Endothelial cell of umbilical vein (primary cell): ENCODE measurements at regions not wholly inside any gene's neighbourhood (a gene's known extent, or its start where the extent isn't known, plus 50 kb on each side); places are given as distances from the start of the nearest gene placed in this dataset.

Experiments used
- GATA2 ChIP-seq: IDR thresholded peaks from 2 replicates; pipeline ENCODE4 v1.7.0; 2011; ENCODE audit warnings: low read depth, mild to moderate bottlenecking, moderate library complexity, mixed read lengths, low read length; ENCODE audit not compliant: insufficient read length, insufficient read depth
- JUN ChIP-seq: IDR thresholded peaks from 2 replicates; pipeline ENCODE4 v1.6.1; 2011; ENCODE audit warnings: borderline replicate concordance, low read depth; ENCODE audit not compliant: insufficient read length, insufficient read depth
- POLR2A ChIP-seq: IDR thresholded peaks from 2 replicates; pipeline ENCODE4 v1.6.1; 2012; ENCODE audit warnings: low read depth, mild to moderate bottlenecking, control low read depth, low read length
- POLR2AphosphoS5 ChIP-seq: IDR thresholded peaks from 2 replicates; pipeline ENCODE4 v1.6.1; 2012; ENCODE audit warnings: low read depth, mild to moderate bottlenecking, control low read depth, low read length, moderate library complexity; ENCODE audit not compliant: insufficient read depth
- TF ChIP-seq, protein P1 (sequence below), 2 donors: IDR thresholded peaks; 1 replicate in 1 of 2; 2 replicates in 1 of 2; pipeline ENCODE4 v1.5.1; 2011; ENCODE audit warnings: low read length in 2 of 2, mild to moderate bottlenecking in 2 of 2, moderate library complexity in 2 of 2, control low read depth in 1 of 2, inconsistent platforms in 1 of 2, low read depth in 1 of 2; ENCODE audit not compliant: insufficient read depth in 1 of 2; ENCODE audit errors: extremely low read depth in 1 of 2

GRCh38 chr2:238502956-238503791 lies 76.4 kb downstream of the ASB1 start:
- TF ChIP-seq POLR2AphosphoS5 (no peak), GATA2 (no peak), JUN (no peak), POLR2A (no peak)
- TF ChIP-seq, protein P1, sequence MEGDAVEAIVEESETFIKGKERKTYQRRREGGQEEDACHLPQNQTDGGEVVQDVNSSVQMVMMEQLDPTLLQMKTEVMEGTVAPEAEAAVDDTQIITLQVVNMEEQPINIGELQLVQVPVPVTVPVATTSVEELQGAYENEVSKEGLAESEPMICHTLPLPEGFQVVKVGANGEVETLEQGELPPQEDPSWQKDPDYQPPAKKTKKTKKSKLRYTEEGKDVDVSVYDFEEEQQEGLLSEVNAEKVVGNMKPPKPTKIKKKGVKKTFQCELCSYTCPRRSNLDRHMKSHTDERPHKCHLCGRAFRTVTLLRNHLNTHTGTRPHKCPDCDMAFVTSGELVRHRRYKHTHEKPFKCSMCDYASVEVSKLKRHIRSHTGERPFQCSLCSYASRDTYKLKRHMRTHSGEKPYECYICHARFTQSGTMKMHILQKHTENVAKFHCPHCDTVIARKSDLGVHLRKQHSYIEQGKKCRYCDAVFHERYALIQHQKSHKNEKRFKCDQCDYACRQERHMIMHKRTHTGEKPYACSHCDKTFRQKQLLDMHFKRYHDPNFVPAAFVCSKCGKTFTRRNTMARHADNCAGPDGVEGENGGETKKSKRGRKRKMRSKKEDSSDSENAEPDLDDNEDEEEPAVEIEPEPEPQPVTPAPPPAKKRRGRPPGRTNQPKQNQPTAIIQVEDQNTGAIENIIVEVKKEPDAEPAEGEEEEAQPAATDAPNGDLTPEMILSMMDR (IDR thresholded peaks at IDR 0.05; ENCODE audit: extremely low read depth in 1 of 2, insufficient read depth in 1 of 2, low read depth in 1 of 2, low read length in 2 of 2): no peak
